OCI-LY1 (cell line): ENCODE measurements at regions not wholly inside any gene's neighbourhood (a gene's known extent, or its start where the extent isn't known, plus 50 kb on each side); places are given as distances from the start of the nearest gene placed in this dataset.

ENCODE experiments used
- EZH2 ChIP-seq: fragments of 200-600 bp; sonication (generic), shearing (Covaris generic); IDR thresholded peaks from 2 replicates; pipeline ENCODE4 v1.8.0; 2017; ENCODE audit warnings: borderline replicate concordance, mixed run types, mild to moderate bottlenecking, antibody characterized with exemption, low read length, moderate library complexity, mixed read lengths
- TF ChIP-seq, protein P1 (sequence below): fragments of 200-600 bp; sonication (generic), shearing (Covaris generic); IDR thresholded peaks from 2 replicates; pipeline ENCODE4 v1.5.1; 2017; ENCODE audit warnings: mild to moderate bottlenecking, antibody characterized with exemption, low read length, moderate library complexity, mixed read lengths

DNA sequence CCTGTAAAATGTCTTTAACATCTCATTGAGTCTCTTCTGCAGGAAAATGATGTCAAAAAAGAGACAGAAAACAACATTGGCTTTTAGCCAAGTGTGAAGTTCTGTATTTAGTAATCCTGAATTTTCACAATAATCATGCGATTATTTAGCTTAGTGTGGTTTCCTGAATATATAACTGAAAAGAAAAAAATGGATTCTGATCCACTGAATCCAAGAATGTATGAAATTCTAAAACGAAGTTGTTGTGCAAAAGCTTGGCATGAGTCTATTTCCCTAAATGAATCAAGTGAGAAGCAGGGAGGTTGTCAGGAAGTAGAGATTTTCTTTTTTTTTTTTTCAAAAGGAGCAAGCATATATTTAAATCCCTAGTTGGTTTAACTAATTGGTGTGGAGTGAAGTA, 145.9 kb upstream of the CDH6 start:
- TF ChIP-seq, protein P1, sequence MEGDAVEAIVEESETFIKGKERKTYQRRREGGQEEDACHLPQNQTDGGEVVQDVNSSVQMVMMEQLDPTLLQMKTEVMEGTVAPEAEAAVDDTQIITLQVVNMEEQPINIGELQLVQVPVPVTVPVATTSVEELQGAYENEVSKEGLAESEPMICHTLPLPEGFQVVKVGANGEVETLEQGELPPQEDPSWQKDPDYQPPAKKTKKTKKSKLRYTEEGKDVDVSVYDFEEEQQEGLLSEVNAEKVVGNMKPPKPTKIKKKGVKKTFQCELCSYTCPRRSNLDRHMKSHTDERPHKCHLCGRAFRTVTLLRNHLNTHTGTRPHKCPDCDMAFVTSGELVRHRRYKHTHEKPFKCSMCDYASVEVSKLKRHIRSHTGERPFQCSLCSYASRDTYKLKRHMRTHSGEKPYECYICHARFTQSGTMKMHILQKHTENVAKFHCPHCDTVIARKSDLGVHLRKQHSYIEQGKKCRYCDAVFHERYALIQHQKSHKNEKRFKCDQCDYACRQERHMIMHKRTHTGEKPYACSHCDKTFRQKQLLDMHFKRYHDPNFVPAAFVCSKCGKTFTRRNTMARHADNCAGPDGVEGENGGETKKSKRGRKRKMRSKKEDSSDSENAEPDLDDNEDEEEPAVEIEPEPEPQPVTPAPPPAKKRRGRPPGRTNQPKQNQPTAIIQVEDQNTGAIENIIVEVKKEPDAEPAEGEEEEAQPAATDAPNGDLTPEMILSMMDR = no peak
- TF ChIP-seq EZH2 = no peak
